ENCODE measurements at regions not wholly inside any gene's neighbourhood (a gene's known extent, or its start where the extent isn't known, plus 50 kb on each side); places are given as distances from the start of the nearest gene placed in this dataset.

GRCh38 chr11:119910650-119911049, 181.7 kb upstream of the NECTIN1 start:
- TF ChIP-seq CTCF (conservative IDR thresholded peaks at IDR 0.05; ENCODE audit: low read depth, low read length): no peak
- TF ChIP-seq RCOR1 (IDR thresholded peaks at IDR 0.05; ENCODE audit: insufficient replicate concordance, low read length): no peak
- no peak for TF ChIP-seq POLR2A (IDR thresholded peaks at IDR 0.05; ENCODE audit: low read depth, low read length)
- no peak for TF ChIP-seq FOS (IDR thresholded peaks at IDR 0.05; ENCODE audit: low read depth, low read length)
- no peak for TF ChIP-seq NFE2L2 (IDR thresholded peaks at IDR 0.05; ENCODE audit: low read depth, low read length)
- no peak for TF ChIP-seq BHLHE40 (IDR thresholded peaks at IDR 0.05; ENCODE audit: low read depth, low read length)
- no peak for TF ChIP-seq ELK1 (IDR thresholded peaks at IDR 0.05; ENCODE audit: borderline replicate concordance, low read depth, low read length)
- no peak for TF ChIP-seq SMC3 (IDR thresholded peaks at IDR 0.05; ENCODE audit: low read depth, low read length)
- TF ChIP-seq CEBPB (IDR thresholded peaks at IDR 0.05; ENCODE audit: low read depth, low read length): no peak
- no peak for TF ChIP-seq MAZ (IDR thresholded peaks at IDR 0.05; ENCODE audit: borderline replicate concordance, low read depth, low read length)
- no peak for TF ChIP-seq RFX5 (IDR thresholded peaks at IDR 0.05; ENCODE audit: low read depth, low read length)
- TF ChIP-seq MAFK (IDR thresholded peaks at IDR 0.05; ENCODE audit: low read depth, low read length): no peak
- TF ChIP-seq USF2 (IDR thresholded peaks at IDR 0.05; ENCODE audit: low read depth, low read length): no peak

Data from IMR-90 (cell line).